ENCODE measurements at regions not wholly inside any gene's neighbourhood (a gene's known extent, or its start where the extent isn't known, plus 50 kb on each side); places are given as distances from the start of the nearest gene placed in this dataset.

DNA sequence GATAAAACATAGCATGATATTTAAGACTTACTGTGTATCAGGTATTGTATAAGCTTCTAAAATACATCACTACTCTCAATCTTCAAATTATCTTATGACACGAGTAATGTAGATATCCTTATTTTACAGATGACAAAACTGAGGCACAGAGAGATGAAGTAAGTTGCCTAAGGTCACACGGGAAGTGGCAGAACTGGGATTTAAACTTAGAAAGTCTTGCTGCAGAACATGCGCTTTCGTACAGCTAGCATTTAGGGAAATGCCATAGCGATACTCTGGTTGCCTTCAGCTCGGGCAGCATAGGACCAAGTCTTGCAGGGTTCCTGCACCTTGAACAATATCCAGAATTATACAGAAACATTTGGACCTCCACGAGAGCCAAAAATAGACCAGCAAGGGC, 162.4 kb downstream of the BRMS1L start:
- no peaks in the 10 kb centered on the region for H3K36me3 ChIP-seq
- no peaks in the 10 kb centered on the region for H3K4me1 ChIP-seq (replicated peaks)
- no peak overlapping the region for H3K27ac ChIP-seq
- TF ChIP-seq, protein P1, sequence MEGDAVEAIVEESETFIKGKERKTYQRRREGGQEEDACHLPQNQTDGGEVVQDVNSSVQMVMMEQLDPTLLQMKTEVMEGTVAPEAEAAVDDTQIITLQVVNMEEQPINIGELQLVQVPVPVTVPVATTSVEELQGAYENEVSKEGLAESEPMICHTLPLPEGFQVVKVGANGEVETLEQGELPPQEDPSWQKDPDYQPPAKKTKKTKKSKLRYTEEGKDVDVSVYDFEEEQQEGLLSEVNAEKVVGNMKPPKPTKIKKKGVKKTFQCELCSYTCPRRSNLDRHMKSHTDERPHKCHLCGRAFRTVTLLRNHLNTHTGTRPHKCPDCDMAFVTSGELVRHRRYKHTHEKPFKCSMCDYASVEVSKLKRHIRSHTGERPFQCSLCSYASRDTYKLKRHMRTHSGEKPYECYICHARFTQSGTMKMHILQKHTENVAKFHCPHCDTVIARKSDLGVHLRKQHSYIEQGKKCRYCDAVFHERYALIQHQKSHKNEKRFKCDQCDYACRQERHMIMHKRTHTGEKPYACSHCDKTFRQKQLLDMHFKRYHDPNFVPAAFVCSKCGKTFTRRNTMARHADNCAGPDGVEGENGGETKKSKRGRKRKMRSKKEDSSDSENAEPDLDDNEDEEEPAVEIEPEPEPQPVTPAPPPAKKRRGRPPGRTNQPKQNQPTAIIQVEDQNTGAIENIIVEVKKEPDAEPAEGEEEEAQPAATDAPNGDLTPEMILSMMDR (IDR thresholded peaks at IDR 0.05), result no peak
- TF ChIP-seq POLR2A (IDR thresholded peaks at IDR 0.05), result no peak
- TF ChIP-seq POLR2AphosphoS5 (IDR thresholded peaks at IDR 0.05), result no peak
- H3K9me3 ChIP-seq, result no peaks in the 10 kb centered on the region
- 92% methylated on average over 7 of the region's 7 CpGs for WGBS
- no peak for DNase-seq (ENCODE audit: low spot score)
- intact Hi-C loops (cut with DNase I), result no loop called here
- H3K27me3 ChIP-seq (replicated peaks; ENCODE audit: insufficient read depth), result no peaks in the 10 kb centered on the region
- H3K4me3 ChIP-seq, result no peak overlapping the region

DNA sequence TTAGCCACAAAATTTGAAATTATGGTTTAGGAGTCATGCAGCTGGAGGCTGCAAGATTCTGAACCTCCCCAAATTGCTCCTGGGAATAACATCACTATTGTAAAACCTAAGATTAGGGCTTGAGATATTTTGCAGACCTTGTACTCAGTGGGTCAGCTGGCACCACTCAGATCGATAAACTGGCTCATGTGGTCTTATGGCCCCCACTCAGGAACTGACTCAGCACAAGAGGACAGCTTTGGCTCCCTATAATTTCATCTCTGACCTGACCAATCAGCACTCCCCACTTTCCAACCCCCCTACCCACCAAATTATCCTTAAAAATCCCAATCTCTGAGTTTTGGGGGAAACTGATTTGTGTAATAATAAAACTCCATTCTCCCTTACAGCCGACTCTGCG, 161.6 kb downstream of the BRMS1L start:
- intact Hi-C loops (cut with DNase I), result no loop called here
- 80% methylated on average over 3 of the region's 3 CpGs for WGBS
- no peaks in the 10 kb centered on the region for H3K36me3 ChIP-seq
- H3K9me3 ChIP-seq, result no peaks in the 10 kb centered on the region
- no peaks in the 10 kb centered on the region for H3K4me1 ChIP-seq (replicated peaks)
- no peak for TF ChIP-seq POLR2A (IDR thresholded peaks at IDR 0.05)
- no peak for TF ChIP-seq POLR2AphosphoS5 (IDR thresholded peaks at IDR 0.05)
- TF ChIP-seq, protein P1 (IDR thresholded peaks at IDR 0.05), result no peak
- no peak for DNase-seq (ENCODE audit: low spot score)
- H3K27me3 ChIP-seq (replicated peaks; ENCODE audit: insufficient read depth), result no peaks in the 10 kb centered on the region
- no peak overlapping the region for H3K4me3 ChIP-seq
- H3K27ac ChIP-seq, result no peak overlapping the region

DNA sequence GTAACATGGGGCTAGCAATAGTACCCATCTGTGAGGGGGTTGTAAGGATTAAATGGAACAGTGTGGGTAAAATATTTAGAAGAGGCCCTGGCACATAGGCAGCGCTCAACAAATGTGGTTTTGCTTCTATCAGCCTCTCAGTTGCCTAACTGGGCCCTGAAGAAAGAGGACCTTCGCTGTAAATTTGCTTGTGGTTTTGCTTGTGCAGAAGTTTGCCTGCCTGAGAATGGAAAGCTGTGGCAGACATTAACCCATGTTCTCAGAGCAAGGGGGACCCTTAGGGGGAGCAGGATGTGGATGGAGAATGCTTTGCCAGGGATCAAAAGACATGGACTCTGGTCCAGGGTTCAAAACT, 160.1 kb downstream of the BRMS1L start:
- DNase-seq (ENCODE audit: low spot score), result no peak

DNA sequence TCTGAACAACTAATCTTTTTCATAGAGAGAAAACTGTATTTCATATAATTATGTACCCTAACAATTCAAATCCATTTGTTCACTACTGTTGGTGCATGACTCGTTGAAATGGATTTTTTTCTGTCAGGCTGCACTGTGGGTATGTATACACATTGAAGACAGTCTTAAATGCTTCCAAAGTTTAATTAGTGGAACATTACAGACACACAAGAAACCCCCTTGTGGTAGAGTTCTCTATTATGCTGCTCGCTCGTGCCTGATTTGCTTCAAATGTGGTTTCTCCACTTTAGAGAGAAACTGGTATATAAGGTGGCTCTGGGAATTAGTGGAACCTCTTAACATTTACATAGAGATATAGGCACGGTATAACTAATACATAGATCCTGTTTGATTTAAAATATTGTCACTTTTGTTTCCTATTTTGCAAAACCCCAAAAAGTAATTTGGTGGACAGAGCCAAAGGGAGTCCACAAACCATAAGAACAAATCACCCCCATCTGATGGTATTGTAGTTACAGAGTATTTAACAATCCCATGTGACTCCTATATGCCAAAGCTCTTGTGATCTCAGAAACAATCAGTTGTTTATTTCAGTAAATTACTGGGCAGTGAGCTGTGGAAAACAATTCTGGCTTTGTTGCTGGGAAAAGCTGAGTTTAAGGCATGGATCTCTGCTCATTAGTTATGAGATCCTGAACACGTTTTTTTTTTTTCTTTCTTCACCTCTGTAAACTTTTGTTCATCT, 159.5 kb downstream of the BRMS1L start:
- H3K9me3 ChIP-seq, result no peaks in the 10 kb centered on the region
- WGBS, result 46% methylated on average over 5 of the region's 5 CpGs
- H3K27me3 ChIP-seq (replicated peaks; ENCODE audit: insufficient read depth), result no peaks in the 10 kb centered on the region
- DNase-seq (ENCODE audit: low spot score), result no peak
- H3K4me1 ChIP-seq (replicated peaks), result no peaks in the 10 kb centered on the region
- H3K4me3 ChIP-seq, result no peak overlapping the region
- no peak overlapping the region for H3K27ac ChIP-seq
- H3K36me3 ChIP-seq, result no peaks in the 10 kb centered on the region
- TF ChIP-seq POLR2AphosphoS5 (IDR thresholded peaks at IDR 0.05) (no peak), POLR2A (IDR thresholded peaks at IDR 0.05) (no peak)
- TF ChIP-seq, protein P1 (IDR thresholded peaks at IDR 0.05), result no peak
- intact Hi-C loops (cut with DNase I), result no loop called here

More for the DNA sequence above, 160.1 kb downstream of the BRMS1L start:
- WGBS, result 98% methylated on average over 2 of the region's 2 CpGs
- H3K9me3 ChIP-seq, result no peaks in the 10 kb centered on the region
- intact Hi-C loops (cut with DNase I), result no loop called here
- H3K27ac ChIP-seq, result no peak overlapping the region
- TF ChIP-seq POLR2AphosphoS5 (IDR thresholded peaks at IDR 0.05) (no peak), POLR2A (IDR thresholded peaks at IDR 0.05) (no peak)
- TF ChIP-seq, protein P1 (IDR thresholded peaks at IDR 0.05), result no peak
- no peaks in the 10 kb centered on the region for H3K27me3 ChIP-seq (replicated peaks; ENCODE audit: insufficient read depth)
- H3K4me1 ChIP-seq (replicated peaks), result no peaks in the 10 kb centered on the region
- no peak overlapping the region for H3K4me3 ChIP-seq
- H3K36me3 ChIP-seq, result no peaks in the 10 kb centered on the region

DNA sequence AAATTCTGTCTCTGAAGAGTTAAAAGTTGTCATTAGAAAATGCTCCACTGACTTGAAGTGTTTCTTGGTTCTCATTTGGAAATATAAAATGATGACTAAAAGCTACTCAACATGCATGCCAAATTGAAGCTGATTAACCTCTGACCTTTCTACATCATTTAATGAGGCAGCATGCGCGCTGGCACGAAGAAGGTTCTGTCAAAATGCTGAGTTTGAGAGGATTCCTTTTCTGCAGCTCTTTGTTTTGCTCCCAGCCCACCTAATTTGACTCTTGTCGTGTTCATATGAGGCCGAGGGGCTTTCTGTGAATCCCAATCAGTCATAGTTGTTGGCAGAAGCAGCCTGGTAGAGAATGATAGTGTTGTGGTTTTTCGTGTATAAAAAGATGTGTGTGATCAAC, 153.4 kb downstream of the BRMS1L start:
- intact Hi-C loops (cut with DNase I), result no loop called here
- H3K27ac ChIP-seq, result no peak overlapping the region
- no peak overlapping the region for H3K4me3 ChIP-seq
- H3K27me3 ChIP-seq (replicated peaks; ENCODE audit: insufficient read depth), result no peaks in the 10 kb centered on the region
- H3K4me1 ChIP-seq (replicated peaks), result no peaks in the 10 kb centered on the region
- H3K9me3 ChIP-seq, result no peaks in the 10 kb centered on the region
- WGBS, result 52% methylated on average over 6 of the region's 6 CpGs
- TF ChIP-seq, protein P1 (IDR thresholded peaks at IDR 0.05), result no peak
- TF ChIP-seq POLR2A (IDR thresholded peaks at IDR 0.05) (no peak), POLR2AphosphoS5 (IDR thresholded peaks at IDR 0.05) (no peak)
- DNase-seq (ENCODE audit: low spot score), result no peak
- H3K36me3 ChIP-seq, result no peaks in the 10 kb centered on the region

Data from prostate gland (tissue), 2 donors.